ENCODE measurements at regions not wholly inside any gene's neighbourhood (a gene's known extent, or its start where the extent isn't known, plus 50 kb on each side); places are given as distances from the start of the nearest gene placed in this dataset.
A peak's percentile ranks its signal among the peaks of the same experiment; 100 is the strongest.

DNA sequence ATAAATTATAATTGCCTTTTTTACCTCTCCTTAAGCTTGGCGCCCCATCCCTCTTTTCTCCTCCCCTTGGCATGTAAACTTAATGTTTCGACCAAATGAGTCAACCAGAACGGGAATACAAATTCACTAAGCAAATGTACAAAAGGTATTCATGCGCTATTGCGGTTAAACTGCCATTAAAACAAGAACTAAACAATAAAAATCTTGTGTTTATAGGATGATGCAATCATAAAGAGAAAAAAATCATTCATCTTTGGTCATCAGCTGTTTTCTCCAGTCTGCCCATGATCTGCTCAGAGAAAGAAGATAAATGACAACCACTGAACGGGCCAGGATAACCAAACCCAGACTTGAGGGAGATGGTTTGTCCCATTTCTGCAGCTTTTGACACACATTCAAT, 534.2 kb upstream of the PLXNA2 start:
- no peak overlapping the region for H3K27ac ChIP-seq (ENCODE audit: low read depth in 2 of 2, low read length in 2 of 2)
- no peak for FAIRE-seq
- H3K27me3 ChIP-seq (ENCODE audit: control insufficient read depth, insufficient read depth, low read length) = no peaks in the 10 kb centered on the region
- no peak overlapping the region for H3K4me3 ChIP-seq (ENCODE audit: low read length in 3 of 3)
- H3K4me1 ChIP-seq (ENCODE audit: control insufficient read depth in 2 of 3, insufficient read depth in 2 of 3, low read depth in 1 of 3, low read length in 3 of 3) = no peaks in the 10 kb centered on the region
- intact Hi-C loops (cut with DNase I) = no loop called here
- no peak overlapping the region for H3K9ac ChIP-seq (ENCODE audit: low read length in 3 of 3)
- H3K9me3 ChIP-seq (ENCODE audit: control insufficient read depth in 2 of 3, insufficient read depth in 1 of 3, low read length in 3 of 3) = no peaks in the 10 kb centered on the region
- no peaks in the 10 kb centered on the region for H3K36me3 ChIP-seq (ENCODE audit: control insufficient read depth in 2 of 3, insufficient read depth in 3 of 3, low read length in 3 of 3)
- no peak for TF ChIP-seq CTCF (IDR thresholded peaks at IDR 0.05; ENCODE audit: borderline replicate concordance, extremely low read depth, insufficient read depth)
- no peak for DNase-seq

- Histone ChIP-seq H3K27ac (ENCODE audit: low read depth in 2 of 2, low read length in 2 of 2) (no peak overlapping the region), H3K4me3 (ENCODE audit: low read length in 3 of 3) (no peak overlapping the region), H3K36me3 (ENCODE audit: control insufficient read depth in 2 of 3, insufficient read depth in 3 of 3, low read length in 3 of 3) (no peaks in the 10 kb centered on the region), H3K4me1 (ENCODE audit: control insufficient read depth in 2 of 3, insufficient read depth in 2 of 3, low read depth in 1 of 3, low read length in 3 of 3) (no peaks in the 10 kb centered on the region), H3K27me3 (ENCODE audit: control insufficient read depth, insufficient read depth, low read length) (no peaks in the 10 kb centered on the region), H3K9me3 (ENCODE audit: control insufficient read depth in 2 of 3, insufficient read depth in 1 of 3, low read length in 3 of 3) (no peaks in the 10 kb centered on the region), H3K9ac (ENCODE audit: low read length in 3 of 3) (no peak overlapping the region)
- FAIRE-seq = no peak
- peak in 2 of 5 donors; percentile 7 to 21 for DNase-seq
- intact Hi-C loops (cut with DNase I) = no loop called here
- no peak for TF ChIP-seq CTCF (IDR thresholded peaks at IDR 0.05; ENCODE audit: borderline replicate concordance, extremely low read depth, insufficient read depth)
These were observed 537.3 kb upstream of the PLXNA2 start for GRCh38 chr1:208781391-208782045.

DNA sequence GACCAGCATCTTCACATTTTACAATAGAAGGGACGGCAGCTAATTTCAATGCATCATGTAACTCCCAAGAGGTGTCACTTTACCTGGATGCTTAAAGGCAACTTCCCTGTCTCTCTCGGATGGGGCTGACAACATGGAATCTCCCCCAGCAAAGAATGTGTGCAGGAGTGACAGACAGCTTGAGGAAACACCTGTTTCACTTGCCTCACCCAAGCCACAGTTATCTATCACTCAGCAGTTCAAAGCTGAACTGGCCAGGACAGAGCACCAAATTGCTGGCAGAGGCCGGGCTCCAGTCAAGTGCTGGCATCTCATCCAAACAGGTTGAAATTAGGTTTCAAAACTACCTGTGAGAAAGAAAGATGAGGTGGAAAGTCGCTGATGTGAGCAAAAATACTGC, 538.0 kb upstream of the PLXNA2 start:
- H3K9me3 ChIP-seq (ENCODE audit: control insufficient read depth in 2 of 3, insufficient read depth in 1 of 3, low read length in 3 of 3) = no peaks in the 10 kb centered on the region
- no peak overlapping the region for H3K4me3 ChIP-seq (ENCODE audit: low read length in 3 of 3)
- FAIRE-seq (no peak), DNase-seq (no peak)
- no peak for TF ChIP-seq CTCF (IDR thresholded peaks at IDR 0.05; ENCODE audit: borderline replicate concordance, extremely low read depth, insufficient read depth)
- no peak overlapping the region for H3K9ac ChIP-seq (ENCODE audit: low read length in 3 of 3)
- intact Hi-C loops (cut with DNase I) = no loop called here
- no peaks in the 10 kb centered on the region for H3K27me3 ChIP-seq (ENCODE audit: control insufficient read depth, insufficient read depth, low read length)
- no peak overlapping the region for H3K27ac ChIP-seq (ENCODE audit: low read depth in 2 of 2, low read length in 2 of 2)
- H3K36me3 ChIP-seq (ENCODE audit: control insufficient read depth in 2 of 3, insufficient read depth in 3 of 3, low read length in 3 of 3) = no peaks in the 10 kb centered on the region
- no peaks in the 10 kb centered on the region for H3K4me1 ChIP-seq (ENCODE audit: control insufficient read depth in 2 of 3, insufficient read depth in 2 of 3, low read depth in 1 of 3, low read length in 3 of 3)

DNA sequence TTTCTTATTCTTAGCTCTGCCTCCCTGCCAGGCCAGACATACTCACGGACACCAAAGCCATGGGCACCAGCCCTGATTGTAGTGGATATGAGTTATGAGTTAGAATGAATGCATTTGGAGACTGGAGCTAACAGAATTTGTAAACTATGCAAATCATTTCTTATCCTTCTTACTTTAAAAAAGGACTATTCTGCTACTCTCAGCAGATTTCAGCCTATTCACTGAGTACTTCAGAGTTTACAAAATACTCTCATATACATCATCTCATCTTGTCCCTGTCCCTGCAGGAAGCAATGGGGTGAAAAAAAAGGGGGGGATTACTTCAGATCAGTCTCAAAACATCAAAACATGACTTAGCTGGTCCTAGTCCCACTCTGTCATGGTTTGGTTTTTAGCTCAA, 541.4 kb upstream of the PLXNA2 start:
- no peak for DNase-seq
- H3K27me3 ChIP-seq (ENCODE audit: control insufficient read depth, insufficient read depth, low read length) = no peaks in the 10 kb centered on the region
- intact Hi-C loops (cut with DNase I) = no loop called here
- H3K36me3 ChIP-seq (ENCODE audit: control insufficient read depth in 2 of 3, insufficient read depth in 3 of 3, low read length in 3 of 3) = no peaks in the 10 kb centered on the region
- no peaks in the 10 kb centered on the region for H3K9me3 ChIP-seq (ENCODE audit: control insufficient read depth in 2 of 3, insufficient read depth in 1 of 3, low read length in 3 of 3)
- H3K4me1 ChIP-seq (ENCODE audit: control insufficient read depth in 2 of 3, insufficient read depth in 2 of 3, low read depth in 1 of 3, low read length in 3 of 3) = no peaks in the 10 kb centered on the region
- TF ChIP-seq CTCF (IDR thresholded peaks at IDR 0.05; ENCODE audit: borderline replicate concordance, extremely low read depth, insufficient read depth) = no peak
- no peak overlapping the region for H3K4me3 ChIP-seq (ENCODE audit: low read length in 3 of 3)
- H3K9ac ChIP-seq (ENCODE audit: low read length in 3 of 3) = no peak overlapping the region
- H3K27ac ChIP-seq (ENCODE audit: low read depth in 2 of 2, low read length in 2 of 2) = no peak overlapping the region
- FAIRE-seq = no peak
